ENCODE measurements at regions not wholly inside any gene's neighbourhood (a gene's known extent, or its start where the extent isn't known, plus 50 kb on each side); places are given as distances from the start of the nearest gene placed in this dataset.

DNA sequence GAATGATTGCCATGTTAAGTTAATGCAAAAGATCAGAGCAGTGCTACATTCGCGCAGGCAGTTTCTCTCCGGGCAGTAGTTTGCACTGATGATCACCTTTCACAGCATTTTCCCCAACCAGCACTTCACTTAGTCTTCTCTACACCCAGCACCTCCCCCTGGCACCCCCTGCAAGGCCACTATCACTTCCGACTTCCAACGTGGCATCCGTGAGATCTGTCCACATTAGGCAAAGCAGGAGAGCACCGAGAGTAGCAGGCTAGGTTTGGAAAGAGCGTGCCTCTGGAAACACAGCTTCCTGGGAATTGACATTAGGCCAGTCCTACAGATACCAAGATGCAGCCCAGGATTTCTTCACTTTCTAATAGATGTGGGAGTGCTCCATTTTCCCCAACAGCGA is 180.2 kb upstream of the CDIN1 start:
- TF ChIP-seq CTCF (IDR thresholded peaks at IDR 0.05): no peak
- TF ChIP-seq POLR2A (IDR thresholded peaks at IDR 0.05): no peak
- no peak for TF ChIP-seq EP300 (IDR thresholded peaks at IDR 0.05)

Measured in gastroesophageal sphincter (tissue), 3 donors.